HCT116 (cell line): ENCODE measurements at regions not wholly inside any gene's neighbourhood (a gene's known extent, or its start where the extent isn't known, plus 50 kb on each side); places are given as distances from the start of the nearest gene placed in this dataset.
A peak's percentile ranks its signal among the peaks of the same experiment; 100 is the strongest.

Source experiments
- ATAC-seq: fragments of 200-7000 bp; cut with Tn5 transposase; 2 replicates; pipeline ENCODE4 v1.9.1; 2020; ENCODE audit warnings: mild to moderate bottlenecking, moderate library complexity
- BruUV-seq: library from RNA; stranded (reverse); fragments of 400-500 nt; replicated peaks from 2 replicates; lab custom pipeline; 2021; lab: Mats Ljungman, UMichigan
- CTCF ChIA-PET: fragments of 300-600 bp; sonication (Branson Sonifier 250); formaldehyde crosslinking; loops from one replicate; lab custom pipeline; 2021; ENCODE audit warnings: antibody characterized with exemption; lab: Charles Lee
- POLR2A ChIA-PET: fragments of 300-600, 350-600 bp; sonication (Branson Sonifier 250); formaldehyde crosslinking; loops from one replicate; lab custom pipeline; 2021; ENCODE audit warnings: antibody characterized with exemption; lab: Charles Lee
- RAD21 ChIA-PET, 2 experiments: fragments of 300-600 bp; sonication (Branson Sonifier 250); formaldehyde crosslinking; loops; one replicate each; lab custom pipeline; 2023; ENCODE audit warnings: low total read pairs in 2 of 2; ENCODE audit not compliant: uncharacterized antibody in 2 of 2, unreplicated experiment in 2 of 2, low non-redundant PET in 1 of 2; lab: Charles Lee
- DNase-seq: peaks from one replicate; pipeline ENCODE4 v3.0.0-alpha.2; 2010; ENCODE audit warnings: low read depth, low spot score
- H2AFZ ChIP-seq: fragments of 200-600 bp; shearing (Covaris generic), sonication (generic); 2 replicates; pipeline ENCODE4 v1.6.1; 2017; ENCODE audit warnings: low read depth, mixed run types, mixed read lengths, antibody characterized with exemption, low read length; ENCODE audit not compliant: poor library complexity, severe bottlenecking
- H3K27ac ChIP-seq: 2 replicates; pipeline ENCODE4 v1.5.1; 2012; ENCODE audit warnings: low read depth, low read length
- H3K27me3 ChIP-seq: fragments of 200-600 bp; sonication (generic); 2 replicates; pipeline ENCODE4 v1.6.1; 2016; ENCODE audit warnings: mixed run types, low read length, mixed read lengths; ENCODE audit not compliant: insufficient read depth
- H3K36me3 ChIP-seq, 2 experiments: fragments of 200-500 bp in 1 of 2; fragments of 200-600 bp in 1 of 2; sonication (Bioruptor generic) in 1 of 2; sonication (generic) in 1 of 2; 2 replicates each; pipeline versions ENCODE4 v1.5.1 to v1.6.1; 2014 to 2016; ENCODE audit warnings: low read length in 2 of 2, inconsistent platforms in 1 of 2, mixed read lengths in 1 of 2, mixed run types in 1 of 2; ENCODE audit not compliant: insufficient read depth in 2 of 2, control insufficient read depth in 1 of 2
- H3K4me1 ChIP-seq, 2 experiments: fragments of 200-600 bp in 1 of 2; sonication (generic) in 1 of 2; 2 replicates each; pipeline versions ENCODE4 v1.5.1 to v1.6.1; 2012 to 2017; ENCODE audit warnings: low read length in 2 of 2, inconsistent platforms in 1 of 2, mild to moderate bottlenecking in 1 of 2, mixed read lengths in 1 of 2, mixed run types in 1 of 2, moderate library complexity in 1 of 2; ENCODE audit not compliant: insufficient read depth in 2 of 2, control insufficient read depth in 1 of 2
- H3K4me2 ChIP-seq: fragments of 200-600 bp; sonication (generic); 2 replicates; pipeline ENCODE4 v1.6.1; 2017; ENCODE audit warnings: mixed run types, low read length, mixed read lengths
- H3K4me3 ChIP-seq, 2 experiments: fragments of 200-600 bp in 1 of 2; sonication (generic) in 1 of 2; replicated peaks in 1 of 2; 2 replicates each; pipeline ENCODE4 v1.5.1; 2011 to 2016; ENCODE audit warnings: low read length in 2 of 2, control low read depth in 1 of 2, low read depth in 1 of 2, mild to moderate bottlenecking in 1 of 2, mixed read lengths in 1 of 2, mixed run types in 1 of 2
- H3K79me2 ChIP-seq: fragments of 200-600 bp; sonication (generic); 2 replicates; pipeline ENCODE4 v1.6.1; 2017; ENCODE audit warnings: mild to moderate bottlenecking, mixed run types, low read length, moderate library complexity, mixed read lengths; ENCODE audit not compliant: insufficient read depth
- H3K9ac ChIP-seq: fragments of 200-600 bp; sonication (generic); 2 replicates; pipeline ENCODE4 v1.6.1; 2016; ENCODE audit warnings: low read length, mixed read lengths
- H3K9me2 ChIP-seq: fragments of 200-600 bp; sonication (generic), shearing (Covaris generic); 2 replicates; pipeline ENCODE4 v1.6.1; 2017; ENCODE audit warnings: mixed run types, mild to moderate bottlenecking, moderate library complexity; ENCODE audit not compliant: insufficient read depth
- H3K9me3 ChIP-seq, 2 experiments: fragments of 200-500 bp in 1 of 2; fragments of 200-600 bp in 1 of 2; sonication (Bioruptor generic) in 1 of 2; sonication (generic) in 1 of 2; 2 replicates each; pipeline ENCODE4 v1.6.1; 2014 to 2017; ENCODE audit warnings: low read length in 2 of 2, mixed read lengths in 2 of 2, inconsistent platforms in 1 of 2, low read depth in 1 of 2, mild to moderate bottlenecking in 1 of 2, mixed run types in 1 of 2, moderate library complexity in 1 of 2; ENCODE audit not compliant: control insufficient read depth in 1 of 2, insufficient read depth in 1 of 2
- H4K20me1 ChIP-seq: fragments of 200-600 bp; sonication (generic), shearing (Covaris generic); 2 replicates; pipeline ENCODE4 v1.6.1; 2017; ENCODE audit warnings: mixed run types, mild to moderate bottlenecking, moderate library complexity; ENCODE audit not compliant: insufficient read depth
- EGR1 ChIP-seq: IDR thresholded peaks from 2 replicates; pipeline ENCODE4 v1.6.1; 2012; ENCODE audit warnings: low read depth
- ELF1 ChIP-seq: IDR thresholded peaks from 2 replicates; pipeline ENCODE4 v1.6.1; 2012; ENCODE audit warnings: low read depth, borderline replicate concordance
- EZH2 ChIP-seq: fragments of 200-600 bp; sonication (generic); IDR thresholded peaks from 2 replicates; pipeline ENCODE4 v1.6.1; 2017; ENCODE audit warnings: antibody characterized with exemption, mixed run types
- FOSL1 ChIP-seq: IDR thresholded peaks from 2 replicates; pipeline ENCODE4 v1.6.1; 2012; ENCODE audit warnings: low read depth
- JUND ChIP-seq: IDR thresholded peaks from 2 replicates; pipeline ENCODE4 v1.6.1; 2012
- POLR2AphosphoS5 ChIP-seq: IDR thresholded peaks from 2 replicates; pipeline ENCODE4 v1.6.1; 2011; ENCODE audit warnings: mild to moderate bottlenecking, low read depth, low read length, moderate library complexity
- RAD21 ChIP-seq: IDR thresholded peaks from 2 replicates; pipeline ENCODE4 v1.6.1; 2012; ENCODE audit warnings: low read depth, mild to moderate bottlenecking
- REST ChIP-seq: IDR thresholded peaks from 2 replicates; pipeline ENCODE4 v1.6.1; 2012; ENCODE audit warnings: low read depth
- SRF ChIP-seq: IDR thresholded peaks from 2 replicates; pipeline ENCODE4 v1.6.1; 2012; ENCODE audit warnings: low read depth
- ZFX ChIP-seq: fragments of 450-650 bp; IDR thresholded peaks from 2 replicates; pipeline ENCODE4 v1.6.1; 2017
- ZNF274 ChIP-seq: fragments of 200-500 bp; sonication (Bioruptor generic); IDR thresholded peaks from 2 replicates; pipeline ENCODE4 v1.6.1; 2014; ENCODE audit warnings: mild to moderate bottlenecking, low read depth, low read length, inconsistent platforms
- intact Hi-C: fragments of 100-400 bp; cut with micrococcal nuclease; formaldehyde crosslinking; loops from 2 replicates; pipeline ENCODE4 v1.10.0; 2022
- TF ChIP-seq, protein P1 (sequence below): IDR thresholded peaks from 2 replicates; pipeline ENCODE4 v1.6.1; 2012
- TF ChIP-seq, protein P2 (sequence below): IDR thresholded peaks from 2 replicates; pipeline ENCODE4 v1.6.1; 2012
- TF ChIP-seq, protein P3 (sequence below), 3 experiments: fragments of 200-600 bp in 1 of 3; sonication (generic) in 1 of 3; IDR thresholded peaks in 2 of 3; conservative IDR thresholded peaks in 1 of 3; 2 replicates each; pipeline ENCODE4 v1.5.1; 2012 to 2017; ENCODE audit warnings: low read depth in 2 of 3, low read length in 2 of 3, antibody characterized with exemption in 1 of 3, borderline replicate concordance in 1 of 3, control low read depth in 1 of 3, mild to moderate bottlenecking in 1 of 3, mixed read lengths in 1 of 3, mixed run types in 1 of 3, moderate library complexity in 1 of 3; ENCODE audit not compliant: insufficient read depth in 1 of 3

GRCh38 chr21:41674402-41674801, 92.5 kb downstream of the RIPK4 start (continued):
- TF ChIP-seq, protein P1, sequence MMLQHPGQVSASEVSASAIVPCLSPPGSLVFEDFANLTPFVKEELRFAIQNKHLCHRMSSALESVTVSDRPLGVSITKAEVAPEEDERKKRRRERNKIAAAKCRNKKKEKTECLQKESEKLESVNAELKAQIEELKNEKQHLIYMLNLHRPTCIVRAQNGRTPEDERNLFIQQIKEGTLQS, result no peak
- TF ChIP-seq JUND (no peak), POLR2AphosphoS5 (no peak), ZFX (no peak)

DNA sequence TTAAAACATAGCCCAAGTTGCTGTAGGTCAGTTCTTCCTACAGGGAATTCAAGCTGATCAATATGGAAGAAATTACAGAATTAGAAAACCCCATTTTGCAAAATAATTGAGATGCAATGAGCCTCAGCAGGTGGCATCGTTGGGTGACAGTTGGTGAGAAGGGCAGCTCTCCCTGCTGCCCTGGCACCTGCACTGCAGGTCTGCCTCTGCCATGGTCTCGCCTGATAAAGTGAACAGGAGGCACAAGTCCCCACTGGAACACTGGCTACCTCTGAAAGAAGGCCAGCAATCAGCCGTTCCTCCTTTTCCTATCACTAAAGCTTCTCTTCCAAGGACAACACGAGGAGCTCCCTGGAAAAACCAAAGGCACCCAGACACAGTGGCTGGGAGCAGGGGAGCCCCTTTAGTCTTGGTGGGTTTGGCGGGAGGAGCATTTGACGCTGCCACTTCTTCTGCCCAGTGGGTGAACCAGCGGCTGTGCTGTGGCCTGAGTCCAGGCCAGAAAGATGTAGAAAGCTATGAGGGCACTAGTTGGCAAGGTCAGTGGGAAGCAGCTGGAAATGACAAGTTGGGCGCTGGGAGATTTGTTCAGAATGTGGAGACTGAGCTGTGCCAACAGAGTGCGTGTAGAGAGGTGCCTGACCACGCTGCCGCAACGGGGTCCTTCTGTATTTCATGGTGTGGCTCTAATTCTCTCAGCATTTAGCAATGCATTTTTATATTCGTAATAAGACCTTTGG, 93.1 kb downstream of the RIPK4 start:
- Histone ChIP-seq H3K4me1 (peaks cover 14% of the 10 kb centered on the region in 2 experiments), H2AFZ (no peak overlapping the region), H3K4me3 (no peak overlapping the region), H4K20me1 (no peaks in the 10 kb centered on the region), H3K9me2 (no peaks in the 10 kb centered on the region), H3K27me3 (no peaks in the 10 kb centered on the region), H3K27ac (no peak overlapping the region), H3K4me2 (no peak overlapping the region), H3K9ac (no peak overlapping the region), H3K79me2 (no peaks in the 10 kb centered on the region), H3K9me3 (no peaks in the 10 kb centered on the region), H3K36me3 (no peaks in the 10 kb centered on the region)
- ATAC-seq (no peak), DNase-seq (no peak)
- BruUV-seq, result no TSS peak
- intact Hi-C loops, result no loop called here
- ChIA-PET CTCF (interaction anchor here (1.9 kb wide), 1 partner anchor 61 kb away, joined by 6 read pairs; no protein-coding TSS in a partner anchor), POLR2A (no interaction called here), RAD21 (no interaction called here)
- TF ChIP-seq ZFX (no peak), FOSL1 (no peak), RAD21 (peak; percentile 41; the same call in 1 of the 2 replicates), ELF1 (no peak), ZNF274 (no peak), EGR1 (no peak), REST (no peak), SRF (no peak), EZH2 (no peak)
- TF ChIP-seq, protein P2, sequence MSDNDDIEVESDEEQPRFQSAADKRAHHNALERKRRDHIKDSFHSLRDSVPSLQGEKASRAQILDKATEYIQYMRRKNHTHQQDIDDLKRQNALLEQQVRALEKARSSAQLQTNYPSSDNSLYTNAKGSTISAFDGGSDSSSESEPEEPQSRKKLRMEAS, result no peak
- TF ChIP-seq, protein P3, sequence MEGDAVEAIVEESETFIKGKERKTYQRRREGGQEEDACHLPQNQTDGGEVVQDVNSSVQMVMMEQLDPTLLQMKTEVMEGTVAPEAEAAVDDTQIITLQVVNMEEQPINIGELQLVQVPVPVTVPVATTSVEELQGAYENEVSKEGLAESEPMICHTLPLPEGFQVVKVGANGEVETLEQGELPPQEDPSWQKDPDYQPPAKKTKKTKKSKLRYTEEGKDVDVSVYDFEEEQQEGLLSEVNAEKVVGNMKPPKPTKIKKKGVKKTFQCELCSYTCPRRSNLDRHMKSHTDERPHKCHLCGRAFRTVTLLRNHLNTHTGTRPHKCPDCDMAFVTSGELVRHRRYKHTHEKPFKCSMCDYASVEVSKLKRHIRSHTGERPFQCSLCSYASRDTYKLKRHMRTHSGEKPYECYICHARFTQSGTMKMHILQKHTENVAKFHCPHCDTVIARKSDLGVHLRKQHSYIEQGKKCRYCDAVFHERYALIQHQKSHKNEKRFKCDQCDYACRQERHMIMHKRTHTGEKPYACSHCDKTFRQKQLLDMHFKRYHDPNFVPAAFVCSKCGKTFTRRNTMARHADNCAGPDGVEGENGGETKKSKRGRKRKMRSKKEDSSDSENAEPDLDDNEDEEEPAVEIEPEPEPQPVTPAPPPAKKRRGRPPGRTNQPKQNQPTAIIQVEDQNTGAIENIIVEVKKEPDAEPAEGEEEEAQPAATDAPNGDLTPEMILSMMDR (IDR thresholded peaks at IDR 0.05 in 2 of 3, conservative IDR thresholded peaks at IDR 0.05 in 1 of 3; ENCODE audit: borderline replicate concordance in 1 of 3, insufficient read depth in 1 of 3, low read depth in 2 of 3, low read length in 2 of 3), result peak in 1 of 3 experiments; percentile 47; a peak in 1 of 6 replicates
